ENCODE measurements at regions not wholly inside any gene's neighbourhood (a gene's known extent, or its start where the extent isn't known, plus 50 kb on each side); places are given as distances from the start of the nearest gene placed in this dataset.

GRCh38 chr20:16639027-16639941, 66.0 kb upstream of the KIF16B start:
- peaks cover 3 to 22% of the 10 kb centered on the region in 2 experiments; a peak in 3 of 5 replicates for H3K27me3 ChIP-seq (ENCODE audit: control insufficient read depth in 1 of 2, insufficient read depth in 2 of 2, low read length in 2 of 2)
- no peak overlapping the region for H2AFZ ChIP-seq (ENCODE audit: low read length)
- in situ Hi-C loops (cut with HindIII; ENCODE audit: extremely low pct_ligation_motif_present, low pct_unique_long_range_greater_than_20kb) (no loop called here), intact Hi-C loops (cut with micrococcal nuclease; ENCODE audit: unreplicated experiment) (no loop called here)
- DNase-seq (ENCODE audit: low spot score): no peak
- H3K9me3 ChIP-seq (ENCODE audit: low read length): no peaks in the 10 kb centered on the region
- no peaks in the 10 kb centered on the region for H4K20me1 ChIP-seq (ENCODE audit: insufficient read depth, low read length)
- FAIRE-seq: no peak
- ChIA-PET CTCF (ENCODE audit: low intra/inter-chr PET ratio, low total read pairs) (no interaction called here), POLR2A (no interaction called here)
- TF ChIP-seq MAFF (IDR thresholded peaks at IDR 0.05; ENCODE audit: low read depth, low read length) (peak; percentile 7; the same call in 1 of the 2 replicates), TCF12 (IDR thresholded peaks at IDR 0.05) (no peak), TCF12 (CRISPR knock-in tag; IDR thresholded peaks at IDR 0.05) (no peak), ZNF687 (CRISPR knock-in tag; IDR thresholded peaks at IDR 0.05) (no peak), LCORL (IDR thresholded peaks at IDR 0.05) (peak; percentile 93), LCORL (CRISPR knock-in tag; IDR thresholded peaks at IDR 0.05) (no peak), PITX1 (CRISPR knock-in tag; IDR thresholded peaks at IDR 0.05) (no peak), SYNCRIP (IDR thresholded peaks at IDR 0.05; ENCODE audit: insufficient read depth, low read depth, low read length) (no peak), MAFK (conservative IDR thresholded peaks at IDR 0.05 in 1 of 2, IDR thresholded peaks at IDR 0.05 in 1 of 2; ENCODE audit: low read length in 2 of 2) (peak in 1 of 2 experiments; percentile 46; a peak in 2 of 4 replicates), PHF5A (CRISPR knock-in tag; IDR thresholded peaks at IDR 0.05; ENCODE audit: low read depth, unreplicated experiment) (no peak)
- H3K4me3 ChIP-seq (replicated peaks in 1 of 3; ENCODE audit: insufficient read depth in 1 of 3, low read depth in 2 of 3, low read length in 3 of 3): no peak overlapping the region
- H3K27ac ChIP-seq (ENCODE audit: extremely low read length, insufficient read depth, low read length): no peak overlapping the region
- H3K4me2 ChIP-seq (ENCODE audit: low read depth, low read length): no peak overlapping the region
- WGBS (ENCODE audit: low lambda C conversion rate): 28% methylated on average over 11 of the region's 11 CpGs
- H3K9ac ChIP-seq (ENCODE audit: insufficient read depth, low read depth, low read length): no peak overlapping the region
- no peaks in the 10 kb centered on the region for H3K4me1 ChIP-seq (ENCODE audit: insufficient read depth, low read length)
- H3K36me3 ChIP-seq (replicated peaks in 1 of 2; ENCODE audit: control insufficient read depth in 1 of 2, insufficient read depth in 2 of 2, low read length in 2 of 2): no peaks in the 10 kb centered on the region
- H3K79me2 ChIP-seq (ENCODE audit: insufficient read depth, low read length): no peaks in the 10 kb centered on the region
- no peak for ATAC-seq
- BruUV-seq (replicated peaks): no TSS peak

Measured in HepG2 (cell line).